Stomach (tissue), 8 donors: ENCODE measurements at regions not wholly inside any gene's neighbourhood (a gene's known extent, or its start where the extent isn't known, plus 50 kb on each side); places are given as distances from the start of the nearest gene placed in this dataset.
"Not testable (repeated sequence)": the region's sequence is repeated elsewhere in the genome, so short reads cannot be mapped to it uniquely, and the experiment has no call there.

Experiments used
- DNase-seq, 2 donors: peaks; one replicate each; pipeline versions ENCODE4 v3.0.0 to v3.0.0-alpha.2; 2013 to 2019
- H3K27ac ChIP-seq, 5 donors: fragments of 200-600 bp in 4 of 5; sonication (generic) in 4 of 5; one replicate each; pipeline ENCODE4 v1.5.1; 2013 to 2019; ENCODE audit warnings: mild to moderate bottlenecking in 1 of 5, moderate library complexity in 1 of 5
- H3K27me3 ChIP-seq, 3 donors: fragments of 200-600 bp; sonication (generic); one replicate each; pipeline ENCODE4 v1.5.1; 2017 to 2019; ENCODE audit warnings: mixed run types in 1 of 3
- H3K36me3 ChIP-seq, 4 donors: fragments of 200-600 bp; sonication (generic); 1 replicate in 3 of 4; 2 replicates in 1 of 4; pipeline ENCODE4 v1.5.1; 2016 to 2019
- H3K4me1 ChIP-seq, 4 donors: fragments of 200-600 bp; sonication (generic); one replicate each; pipeline ENCODE4 v1.5.1; 2016 to 2019
- H3K4me3 ChIP-seq, 4 donors: fragments of 200-600 bp; sonication (generic) in 3 of 4; one replicate each; pipeline ENCODE4 v1.5.1; 2016 to 2019; ENCODE audit warnings: mild to moderate bottlenecking in 1 of 4
- H3K9me3 ChIP-seq, 4 donors: fragments of 200-600 bp; sonication (generic); one replicate each; pipeline ENCODE4 v1.5.1; 2016 to 2019
- EP300 ChIP-seq: sonication (generic); formaldehyde crosslinking; IDR thresholded peaks from one replicate; pipeline ENCODE4 v1.6.1; 2017; ENCODE audit warnings: antibody characterized with exemption
- POLR2A ChIP-seq, 4 donors: fragments of 450-650 bp; IDR thresholded peaks; one replicate each; pipeline ENCODE4 v1.6.1; 2016; ENCODE audit warnings: antibody characterized with exemption in 4 of 4, control low read depth in 2 of 4, mild to moderate bottlenecking in 1 of 4, moderate library complexity in 1 of 4
- POLR2AphosphoS5 ChIP-seq, 3 donors: sonication (generic); formaldehyde crosslinking; IDR thresholded peaks; one replicate each; pipeline ENCODE4 v1.6.1; 2016; ENCODE audit warnings: antibody characterized with exemption in 3 of 3
- WGBS, 5 donors: extraction: QIAGEN DNeasy Blood & Tissue Kit in 3 of 5; methylation state at CpG; one replicate each; pipeline versions ENCODE4 v1.1.5 to v1.1.7; 2013 to 2018; 5-methylcytosine and 5-hydroxymethylcytosine counted together
- intact Hi-C: fragments of 100-400 bp; cut with DNase I; formaldehyde crosslinking; loops from one replicate; pipeline ENCODE4 v1.15.1; 2023; ENCODE audit warnings: low total_unique reads
- TF ChIP-seq, protein P1 (sequence below), 7 experiments: fragments of 450-650 bp in 4 of 7; fragments of 200-600 bp in 3 of 7; sonication (generic) in 3 of 7; IDR thresholded peaks; one replicate each; pipeline ENCODE4 v1.5.1; 2016 to 2019; ENCODE audit warnings: antibody characterized with exemption in 7 of 7, control low read depth in 2 of 7, mild to moderate bottlenecking in 1 of 7
- donor health status: healthy with polysubstance abuse.
- donor health status: Bipolar disorder and iron deficiency.
- donor health status: healthy.

DNA sequence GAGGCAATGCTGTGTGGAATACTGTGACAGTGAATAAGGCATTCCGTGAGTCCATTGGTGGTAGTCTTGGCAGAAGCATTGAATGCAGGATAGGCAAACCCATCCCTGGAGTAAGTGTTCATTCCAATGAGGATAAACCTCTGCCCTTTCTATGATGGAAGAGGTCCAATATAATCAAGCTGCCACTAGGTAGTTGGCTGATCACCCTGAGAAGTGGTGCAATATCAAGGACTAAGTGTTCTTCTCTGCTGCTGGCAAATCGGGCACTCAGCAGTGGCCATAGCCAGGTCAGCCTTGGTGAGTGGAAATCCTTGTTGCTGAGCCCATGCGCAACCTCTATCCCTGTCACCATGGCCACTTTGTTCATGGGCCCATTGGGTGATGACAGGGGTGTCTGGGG is 70.1 kb downstream of the FBXO4 start:
- Histone ChIP-seq H3K36me3 (no peaks in the 10 kb centered on the region), H3K27ac (no peak overlapping the region), H3K9me3 (peaks cover 0 to 15% (median 6%) of the 10 kb centered on the region in 4 donors), H3K4me1 (no peaks in the 10 kb centered on the region), H3K27me3 (no peaks in the 10 kb centered on the region), H3K4me3 (no peak overlapping the region)
- intact Hi-C loops: no loop called here
- TF ChIP-seq POLR2A (IDR thresholded peaks at IDR 0.05): no peak
- TF ChIP-seq POLR2AphosphoS5 (IDR thresholded peaks at IDR 0.05): no peak
- TF ChIP-seq, protein P1, sequence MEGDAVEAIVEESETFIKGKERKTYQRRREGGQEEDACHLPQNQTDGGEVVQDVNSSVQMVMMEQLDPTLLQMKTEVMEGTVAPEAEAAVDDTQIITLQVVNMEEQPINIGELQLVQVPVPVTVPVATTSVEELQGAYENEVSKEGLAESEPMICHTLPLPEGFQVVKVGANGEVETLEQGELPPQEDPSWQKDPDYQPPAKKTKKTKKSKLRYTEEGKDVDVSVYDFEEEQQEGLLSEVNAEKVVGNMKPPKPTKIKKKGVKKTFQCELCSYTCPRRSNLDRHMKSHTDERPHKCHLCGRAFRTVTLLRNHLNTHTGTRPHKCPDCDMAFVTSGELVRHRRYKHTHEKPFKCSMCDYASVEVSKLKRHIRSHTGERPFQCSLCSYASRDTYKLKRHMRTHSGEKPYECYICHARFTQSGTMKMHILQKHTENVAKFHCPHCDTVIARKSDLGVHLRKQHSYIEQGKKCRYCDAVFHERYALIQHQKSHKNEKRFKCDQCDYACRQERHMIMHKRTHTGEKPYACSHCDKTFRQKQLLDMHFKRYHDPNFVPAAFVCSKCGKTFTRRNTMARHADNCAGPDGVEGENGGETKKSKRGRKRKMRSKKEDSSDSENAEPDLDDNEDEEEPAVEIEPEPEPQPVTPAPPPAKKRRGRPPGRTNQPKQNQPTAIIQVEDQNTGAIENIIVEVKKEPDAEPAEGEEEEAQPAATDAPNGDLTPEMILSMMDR (IDR thresholded peaks at IDR 0.05): no peak
- TF ChIP-seq EP300: no peak
- DNase-seq: no peak
- WGBS, 5 donors: 89 to 96% (median 94%) methylated on average over 3 of the region's 3 CpGs

DNA sequence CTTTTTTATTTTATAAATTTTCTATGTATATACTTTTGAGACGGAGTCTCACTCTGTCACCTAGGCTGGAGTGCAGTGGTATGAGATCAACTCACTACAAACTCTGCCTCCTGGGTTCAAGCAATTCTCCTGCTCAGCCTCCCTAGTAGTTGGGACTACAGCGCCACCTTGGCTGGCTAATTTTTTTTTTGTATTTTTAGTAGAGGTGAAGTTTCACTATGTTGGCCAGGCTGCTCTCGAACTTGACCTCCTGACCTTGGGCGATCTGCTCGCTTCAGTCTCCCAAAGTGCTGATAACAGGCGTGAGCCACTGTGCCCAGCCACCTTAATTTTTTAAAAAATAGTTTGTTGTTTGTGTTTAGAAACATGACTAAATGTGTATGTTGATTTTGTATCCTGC is 76.6 kb downstream of the FBXO4 start:
- Histone ChIP-seq H3K4me3 (no peak overlapping the region), H3K4me1 (no peaks in the 10 kb centered on the region), H3K27ac (no peak overlapping the region), H3K27me3 (no peaks in the 10 kb centered on the region), H3K36me3 (no peaks in the 10 kb centered on the region), H3K9me3 (peaks cover 0 to 15% (median 6%) of the 10 kb centered on the region in 4 donors)
- TF ChIP-seq, protein P1 (IDR thresholded peaks at IDR 0.05): no peak
- TF ChIP-seq EP300: no peak
- no peak for TF ChIP-seq POLR2AphosphoS5 (IDR thresholded peaks at IDR 0.05)
- no peak for TF ChIP-seq POLR2A (IDR thresholded peaks at IDR 0.05)
- intact Hi-C loops: no loop called here
- 82 to 88% (median 83%) methylated on average over 6 of the region's 6 CpGs for WGBS, 5 donors
- no peak for DNase-seq

DNA sequence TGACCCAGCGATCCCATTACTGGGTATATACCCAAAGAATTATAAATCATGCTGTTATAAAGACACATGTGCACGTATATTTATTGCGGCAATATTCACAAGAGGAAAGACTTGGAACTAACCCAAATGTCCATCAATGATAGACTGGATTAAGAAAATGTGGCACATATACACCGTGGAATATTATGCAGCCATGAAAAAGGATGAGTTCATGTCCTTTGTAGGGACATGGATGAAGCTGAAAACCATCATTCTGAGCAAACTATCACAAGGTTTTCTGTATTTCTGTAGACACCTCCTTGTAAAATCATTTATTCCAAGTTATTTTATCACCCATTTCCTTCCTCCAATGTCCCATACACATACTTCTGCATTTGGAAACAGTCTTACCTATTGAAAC is 78.8 kb downstream of the FBXO4 start:
- H3K27ac ChIP-seq, H3K36me3 ChIP-seq, H3K4me3 ChIP-seq, DNase-seq, H3K9me3 ChIP-seq, H3K27me3 ChIP-seq, intact Hi-C loops, H3K4me1 ChIP-seq: not testable (repeated sequence)
- 89 to 94% (median 92%) methylated on average over 4 of the region's 4 CpGs for WGBS, 5 donors

DNA sequence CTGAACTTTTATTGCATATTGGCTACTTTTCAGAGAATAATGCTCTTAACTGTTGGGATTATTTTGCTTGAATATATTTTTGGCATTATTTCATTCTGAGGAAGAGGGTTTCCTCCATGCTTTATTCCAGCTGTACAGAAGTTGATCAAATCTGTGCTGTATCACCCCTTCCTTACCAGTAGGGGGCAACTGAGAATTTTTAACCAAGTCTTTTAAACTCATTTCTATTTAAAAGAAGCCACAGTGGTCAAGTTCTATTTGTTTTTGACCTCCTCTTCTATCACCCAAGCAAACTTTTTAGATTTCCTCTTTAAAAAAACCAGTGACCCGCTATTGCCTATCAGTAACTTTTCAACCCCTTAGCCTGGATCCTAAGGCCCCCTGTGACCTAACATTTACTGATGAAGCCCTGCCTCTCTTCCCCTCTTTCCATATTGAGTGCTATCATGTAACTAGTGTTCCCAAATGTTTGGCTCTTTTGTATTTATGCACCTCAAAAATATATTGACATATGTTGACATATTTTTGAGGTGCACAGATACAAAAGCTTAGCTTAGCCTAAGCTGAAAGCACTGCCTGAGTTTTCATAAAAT is 80.6 kb downstream of the FBXO4 start:
- WGBS, 5 donors: 8 to 33% (median 14%) methylated on average over 1 of the region's 1 CpG
- intact Hi-C loops: no loop called here

DNA sequence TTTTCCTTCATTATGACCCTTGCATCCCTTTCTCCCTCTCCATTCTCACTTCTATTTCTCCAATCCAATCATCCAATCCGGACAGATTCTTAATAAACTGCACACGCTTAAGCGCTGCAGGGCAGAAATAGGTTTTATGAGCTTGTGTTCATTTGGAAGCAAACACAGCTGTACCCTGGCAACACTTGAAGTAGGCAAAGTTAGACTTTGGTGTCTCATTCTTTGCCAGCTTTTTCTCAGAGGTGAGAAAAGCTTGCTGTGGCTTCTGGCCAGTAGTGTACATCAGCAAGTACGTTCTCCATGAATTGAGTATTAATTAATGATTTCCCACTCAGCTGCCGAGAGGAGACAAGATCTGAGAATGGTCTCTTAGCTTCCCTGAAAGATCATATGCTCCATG is 88.5 kb downstream of the FBXO4 start:
- H3K27ac ChIP-seq: no peak overlapping the region
- no peaks in the 10 kb centered on the region for H3K9me3 ChIP-seq
- intact Hi-C loops: no loop called here
- DNase-seq: no peak
- no peak overlapping the region for H3K4me3 ChIP-seq
- H3K4me1 ChIP-seq: no peaks in the 10 kb centered on the region
- TF ChIP-seq POLR2AphosphoS5 (IDR thresholded peaks at IDR 0.05) (no peak), POLR2A (IDR thresholded peaks at IDR 0.05) (no peak), EP300 (no peak)
- TF ChIP-seq, protein P1 (IDR thresholded peaks at IDR 0.05): no peak
- H3K36me3 ChIP-seq: no peaks in the 10 kb centered on the region
- WGBS, 5 donors: 66 to 86% (median 74%) methylated on average over 5 of the region's 5 CpGs
- H3K27me3 ChIP-seq: no peaks in the 10 kb centered on the region

More for the DNA sequence above, 80.6 kb downstream of the FBXO4 start:
- no peaks in the 10 kb centered on the region for H3K9me3 ChIP-seq
- H3K36me3 ChIP-seq: no peaks in the 10 kb centered on the region
- DNase-seq: peak in 1 of 2 donors; percentile 12
- no peaks in the 10 kb centered on the region for H3K27me3 ChIP-seq
- no peak overlapping the region for H3K4me3 ChIP-seq
- no peak overlapping the region for H3K27ac ChIP-seq
- TF ChIP-seq POLR2A (IDR thresholded peaks at IDR 0.05): no peak
- no peak for TF ChIP-seq EP300
- TF ChIP-seq, protein P1 (IDR thresholded peaks at IDR 0.05): peak in 4 of 7 experiments; percentile 48 to 66 (median 56)
- TF ChIP-seq POLR2AphosphoS5 (IDR thresholded peaks at IDR 0.05): no peak
- no peaks in the 10 kb centered on the region for H3K4me1 ChIP-seq
